HL-60 (cell line): ENCODE measurements at regions not wholly inside any gene's neighbourhood (a gene's known extent, or its start where the extent isn't known, plus 50 kb on each side); places are given as distances from the start of the nearest gene placed in this dataset.

Experiments used
- CTCF ChIP-seq: IDR thresholded peaks from one replicate; pipeline ENCODE4 v1.5.1; 2011; ENCODE audit warnings: low read length, control low read depth, inconsistent platforms; ENCODE audit not compliant: insufficient read depth
- GABPA ChIP-seq: IDR thresholded peaks from 2 replicates; pipeline ENCODE4 v1.6.1; 2012; ENCODE audit warnings: low read depth
- POLR2AphosphoS5 ChIP-seq: IDR thresholded peaks from 2 replicates; pipeline ENCODE4 v1.6.1; 2012; ENCODE audit warnings: low read depth
- REST ChIP-seq: IDR thresholded peaks from 2 replicates; pipeline ENCODE4 v1.6.1; 2012; ENCODE audit warnings: low read depth; ENCODE audit not compliant: insufficient replicate concordance

GRCh38 chr3:18735005-18735404 is 309.9 kb upstream of the SATB1 start:
- no peak for TF ChIP-seq CTCF
- TF ChIP-seq POLR2AphosphoS5 = no peak
- TF ChIP-seq GABPA = no peak
- no peak for TF ChIP-seq REST
